ENCODE measurements at regions not wholly inside any gene's neighbourhood (a gene's known extent, or its start where the extent isn't known, plus 50 kb on each side); places are given as distances from the start of the nearest gene placed in this dataset.

DNA sequence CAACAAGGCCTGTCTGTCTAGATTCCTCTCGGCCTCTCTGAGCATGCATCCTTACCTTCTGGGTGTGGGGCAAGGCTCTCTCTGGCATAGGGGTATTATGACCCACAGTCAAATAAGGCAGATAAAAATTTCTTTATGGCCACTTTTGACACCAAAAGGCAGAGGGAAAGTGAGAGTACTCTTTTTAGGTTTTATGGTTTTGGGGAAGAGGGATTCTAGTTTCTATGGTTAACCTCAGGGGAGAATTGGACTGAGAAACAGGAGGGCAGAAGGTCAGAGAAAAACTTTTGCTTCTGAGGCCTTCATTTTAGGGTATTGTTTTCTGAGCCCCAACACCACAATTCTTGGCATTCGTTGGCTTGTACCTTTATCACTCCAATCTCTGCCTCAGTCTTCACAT is 70.0 kb upstream of the CCDC54 start:
- no peak for DNase-seq

- DNase-seq = no peak
Observed at GRCh38 chr3:107308716-107309115, 68.5 kb upstream of the CCDC54 start.

- DNase-seq = peak in 1 of 2 experiments; percentile 27
Observed at GRCh38 chr3:107309312-107309711, 67.9 kb upstream of the CCDC54 start.

DNA sequence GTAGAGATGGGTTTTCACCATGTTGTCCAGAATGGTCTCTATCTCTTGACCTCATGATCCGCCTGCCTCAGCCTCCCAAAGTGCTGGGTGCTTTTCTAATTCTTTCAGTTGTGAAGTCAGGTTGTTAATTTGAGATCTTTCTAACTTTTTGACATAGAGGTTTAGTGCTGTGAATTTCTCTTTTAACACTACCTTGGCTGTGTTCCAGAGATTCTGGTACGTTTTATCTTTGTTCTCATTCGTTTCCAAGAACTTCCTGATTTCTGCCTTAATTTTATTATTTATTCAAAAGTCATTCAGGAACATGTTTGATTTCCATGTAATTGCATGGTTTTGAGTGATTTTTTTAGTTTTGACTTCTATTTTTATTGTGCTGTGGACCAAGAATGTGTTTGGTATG is 63.5 kb upstream of the CCDC54 start:
- no peak for DNase-seq

DNA sequence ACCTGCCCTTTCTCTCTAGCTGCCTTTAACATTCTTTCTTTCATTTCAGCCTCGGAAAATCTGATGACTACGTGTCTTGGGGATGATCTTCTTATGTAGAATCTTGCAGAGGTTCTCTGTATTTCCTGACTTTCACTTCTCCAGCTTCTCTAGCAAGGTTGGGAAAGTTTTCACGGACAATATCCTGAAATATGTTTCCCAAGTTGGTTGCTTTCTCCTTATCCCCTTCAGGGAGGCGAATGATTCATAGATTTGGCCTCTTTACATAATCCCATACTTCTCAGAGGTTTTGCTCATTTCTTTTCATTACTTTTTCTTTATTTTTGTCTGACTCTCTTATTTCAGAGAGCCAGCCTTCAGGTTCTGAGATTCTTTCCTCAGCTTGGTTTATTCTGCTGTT is 62.1 kb upstream of the CCDC54 start:
- DNase-seq = no peak

DNA sequence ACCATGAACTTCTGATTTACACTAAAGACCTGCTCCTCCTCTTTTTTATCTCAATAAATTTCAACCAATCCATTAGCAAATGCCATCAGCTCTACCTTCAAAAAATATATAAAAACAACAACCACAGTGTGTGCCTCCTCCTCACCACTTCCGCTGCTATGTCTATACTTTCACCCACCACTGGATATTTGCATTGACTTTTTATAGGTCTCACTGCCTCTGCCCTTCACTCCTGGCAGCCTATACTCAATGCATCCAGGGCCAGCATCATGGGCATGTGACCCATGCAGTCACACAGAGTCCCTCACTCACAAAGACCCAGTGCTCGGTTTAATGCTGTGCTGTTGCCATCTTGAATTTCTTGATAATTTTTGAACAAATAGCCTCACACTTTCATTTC is 53.5 kb upstream of the CCDC54 start:
- DNase-seq = no peak

GRCh38 chr3:107325446-107325845 is 51.8 kb upstream of the CCDC54 start:
- no peak for DNase-seq
